Hepatocyte (in vitro differentiated cells): ENCODE measurements at regions not wholly inside any gene's neighbourhood (a gene's known extent, or its start where the extent isn't known, plus 50 kb on each side); places are given as distances from the start of the nearest gene placed in this dataset.
"Not testable (repeated sequence)": the region's sequence is repeated elsewhere in the genome, so short reads cannot be mapped to it uniquely, and the experiment has no call there.

Source experiments
- DNase-seq: peaks from one replicate; pipeline ENCODE4 v3.0.0-alpha.2; 2016; ENCODE audit warnings: low spot score
- H2AFZ ChIP-seq: fragments of 200-600 bp; sonication (generic); 2 replicates; pipeline ENCODE4 v1.6.0; 2016; ENCODE audit warnings: antibody characterized with exemption, mild to moderate bottlenecking
- H3K27ac ChIP-seq: fragments of 200-600 bp; sonication (generic); 2 replicates; pipeline ENCODE4 v1.5.1; 2016; ENCODE audit warnings: mild to moderate bottlenecking
- H3K27me3 ChIP-seq: fragments of 200-600 bp; sonication (generic); 2 replicates; pipeline ENCODE4 v1.6.1; 2016
- H3K36me3 ChIP-seq: fragments of 200-600 bp; sonication (generic); replicated peaks from 2 replicates; pipeline ENCODE4 v1.5.1; 2016; ENCODE audit warnings: low read depth; ENCODE audit not compliant: insufficient read depth
- H3K4me1 ChIP-seq: fragments of 200-600 bp; sonication (generic); 2 replicates; pipeline ENCODE4 v1.5.1; 2016; ENCODE audit warnings: mild to moderate bottlenecking, moderate library complexity; ENCODE audit not compliant: insufficient read depth
- H3K4me2 ChIP-seq: fragments of 200-600 bp; sonication (generic); 2 replicates; pipeline ENCODE4 v1.6.0; 2016
- H3K4me3 ChIP-seq: fragments of 200-600 bp; sonication (generic); 2 replicates; pipeline ENCODE4 v1.5.1; 2016; ENCODE audit warnings: mild to moderate bottlenecking
- H3K79me2 ChIP-seq: fragments of 200-600 bp; sonication (generic); 2 replicates; pipeline ENCODE4 v1.6.0; 2017; ENCODE audit warnings: mild to moderate bottlenecking
- H3K9me2 ChIP-seq: fragments of 200-600 bp; sonication (generic); replicated peaks from 2 replicates; pipeline ENCODE4 v1.6.0; 2017; ENCODE audit warnings: mild to moderate bottlenecking; ENCODE audit not compliant: insufficient read depth
- H3K9me3 ChIP-seq: fragments of 200-600 bp; sonication (generic); 2 replicates; pipeline ENCODE4 v1.5.1; 2016; ENCODE audit warnings: low read depth, mild to moderate bottlenecking
- H4K20me1 ChIP-seq: fragments of 200-600 bp; sonication (generic); 2 replicates; pipeline ENCODE4 v1.6.0; 2016; ENCODE audit warnings: mild to moderate bottlenecking; ENCODE audit not compliant: insufficient read depth, poor library complexity, severe bottlenecking
- CTCF ChIP-seq: fragments of 200-600 bp; sonication (generic); IDR thresholded peaks from 2 replicates; pipeline ENCODE4 v1.5.1; 2016; ENCODE audit warnings: antibody characterized with exemption, mild to moderate bottlenecking; ENCODE audit not compliant: poor library complexity
- EZH2 ChIP-seq: fragments of 200-600 bp; sonication (generic); IDR thresholded peaks from 2 replicates; pipeline ENCODE4 v1.6.1; 2016; ENCODE audit warnings: antibody characterized with exemption, mild to moderate bottlenecking, borderline replicate concordance
- EZH2phosphoT487 ChIP-seq: fragments of 200-600 bp; sonication (generic); IDR thresholded peaks from one replicate; pipeline ENCODE4 v1.6.1; 2018; ENCODE audit warnings: antibody characterized with exemption, mild to moderate bottlenecking, low read depth, moderate library complexity; ENCODE audit not compliant: unreplicated experiment, severe bottlenecking
- WGBS: methylation state at CpG from one replicate; pipeline ENCODE4 v1.1.6; 2016; ENCODE audit warnings: low lambda C conversion rate; ENCODE audit errors: missing lambda C conversion rate; 5-methylcytosine and 5-hydroxymethylcytosine counted together

DNA sequence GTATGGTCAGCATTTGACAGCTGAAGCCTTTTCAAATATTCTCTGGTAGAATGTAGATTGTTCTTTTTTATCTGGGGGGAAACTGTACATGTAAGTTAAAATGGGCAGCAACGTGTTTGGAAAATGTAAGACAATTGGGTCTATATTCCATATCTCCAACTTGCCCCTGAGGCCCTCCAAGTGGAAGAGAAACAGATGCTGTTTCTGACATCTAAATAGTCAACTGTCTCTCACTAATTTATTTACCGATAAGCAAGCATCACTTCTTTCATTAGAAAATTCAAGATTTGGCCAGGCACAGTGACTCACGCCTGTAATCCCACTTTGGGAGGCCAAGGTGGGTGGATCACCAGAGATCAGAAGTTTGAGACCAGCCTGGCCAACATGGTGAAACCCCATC, 120.2 kb upstream of the TBCA start:
- no peaks in the 10 kb centered on the region for H3K27me3 ChIP-seq
- WGBS: 81% methylated on average over 3 of the region's 3 CpGs
- H3K9me3 ChIP-seq: no peaks in the 10 kb centered on the region
- H3K9me2 ChIP-seq: no peaks in the 10 kb centered on the region
- H3K36me3 ChIP-seq: no peaks in the 10 kb centered on the region
- H3K4me3 ChIP-seq: no peak overlapping the region
- no peaks in the 10 kb centered on the region for H4K20me1 ChIP-seq
- DNase-seq: no peak
- H3K4me2 ChIP-seq: no peak overlapping the region
- no peak overlapping the region for H3K27ac ChIP-seq
- H3K79me2 ChIP-seq: no peaks in the 10 kb centered on the region
- no peaks in the 10 kb centered on the region for H3K4me1 ChIP-seq
- no peak overlapping the region for H2AFZ ChIP-seq
- no peak for TF ChIP-seq CTCF
- TF ChIP-seq EZH2: no peak
- no peak for TF ChIP-seq EZH2phosphoT487

DNA sequence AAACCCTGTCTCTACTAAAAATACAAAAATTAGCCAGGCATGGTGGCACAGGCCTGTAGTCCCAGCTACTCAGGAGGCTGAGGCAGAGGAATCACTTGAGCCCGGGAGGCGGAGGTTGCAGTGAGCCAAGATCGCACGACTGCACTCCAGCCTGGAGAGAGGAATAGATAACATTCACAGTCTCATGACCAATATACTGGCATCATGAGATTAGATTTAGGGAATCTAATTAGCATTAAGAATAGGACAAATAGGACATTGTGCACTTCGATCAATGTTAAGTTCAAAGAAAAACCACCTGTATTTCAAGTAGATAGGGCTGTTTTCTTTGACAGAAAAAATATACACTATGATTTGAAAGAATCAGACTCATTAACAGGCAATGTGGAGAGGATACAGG, 118.0 kb upstream of the TBCA start:
- 77% methylated on average over 5 of the region's 5 CpGs for WGBS
- not testable (repeated sequence) for H3K9me2 ChIP-seq, H3K27me3 ChIP-seq, H3K4me1 ChIP-seq, H3K4me3 ChIP-seq, H3K79me2 ChIP-seq, H2AFZ ChIP-seq, DNase-seq, H3K4me2 ChIP-seq, H3K9me3 ChIP-seq, H3K36me3 ChIP-seq, H4K20me1 ChIP-seq
- H3K27ac ChIP-seq: peak overlapping the region; percentile 34

DNA sequence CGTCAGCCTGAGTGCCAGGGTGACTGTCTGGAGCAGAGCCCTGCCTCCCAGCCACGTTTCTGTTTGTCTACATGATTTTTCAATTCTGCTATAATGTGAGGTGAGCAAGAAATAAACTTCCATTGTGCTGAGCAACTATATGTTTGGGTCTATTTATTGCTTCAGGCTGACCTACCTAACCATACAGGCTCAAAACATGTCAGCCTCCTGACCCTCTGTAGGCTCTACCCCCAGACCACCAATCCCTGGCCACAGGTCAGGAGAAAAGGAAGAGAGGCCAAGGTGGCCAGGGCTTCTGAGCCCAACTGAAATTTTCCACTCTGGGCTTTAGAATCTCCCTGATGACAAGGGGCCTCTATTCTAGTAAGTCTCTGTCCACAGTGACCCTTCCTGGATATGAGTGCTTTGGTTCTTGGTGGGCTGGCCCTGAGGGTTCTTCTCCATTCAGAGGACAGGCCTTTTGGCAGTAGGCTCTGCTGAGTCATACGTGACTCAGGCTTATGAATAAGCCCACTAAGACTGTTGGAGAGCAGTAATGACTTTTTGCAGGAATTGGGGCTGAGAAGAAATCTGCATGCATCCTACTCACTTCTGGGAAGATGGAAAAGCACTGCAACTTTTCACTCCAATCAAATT, 117.2 kb upstream of the TBCA start:
- Histone ChIP-seq H3K27me3 (no peaks in the 10 kb centered on the region), H2AFZ (no peak overlapping the region), H3K9me3 (no peaks in the 10 kb centered on the region), H3K27ac (peak overlapping the region; percentile 39), H3K4me2 (no peak overlapping the region), H3K9me2 (no peaks in the 10 kb centered on the region), H3K4me3 (no peak overlapping the region), H3K79me2 (no peaks in the 10 kb centered on the region), H3K4me1 (no peaks in the 10 kb centered on the region), H4K20me1 (no peaks in the 10 kb centered on the region), H3K36me3 (no peaks in the 10 kb centered on the region)
- WGBS: 75% methylated on average over 3 of the region's 3 CpGs
- peak; percentile 66 for DNase-seq
- TF ChIP-seq EZH2 (no peak), EZH2phosphoT487 (no peak), CTCF (no peak)

- H3K27me3 ChIP-seq: no peaks in the 10 kb centered on the region
- WGBS: 59% methylated on average over 12 of the region's 12 CpGs
- no peaks in the 10 kb centered on the region for H3K36me3 ChIP-seq
- H3K4me1 ChIP-seq: no peaks in the 10 kb centered on the region
- H3K4me3 ChIP-seq: no peak overlapping the region
- TF ChIP-seq CTCF (no peak), EZH2phosphoT487 (no peak), EZH2 (no peak)
- H4K20me1 ChIP-seq: no peaks in the 10 kb centered on the region
- H2AFZ ChIP-seq: no peak overlapping the region
- DNase-seq: no peak
- H3K9me2 ChIP-seq: no peaks in the 10 kb centered on the region
- H3K9me3 ChIP-seq: no peaks in the 10 kb centered on the region
- H3K27ac ChIP-seq: no peak overlapping the region
- no peak overlapping the region for H3K4me2 ChIP-seq
- H3K79me2 ChIP-seq: no peaks in the 10 kb centered on the region
Observed at GRCh38 chr5:77892061-77893010, 116.2 kb upstream of the TBCA start.
